Stimulated activated CD4-positive, alpha-beta T cell treated with anti-CD3 and anti-CD28 coated beads, Interleukin-12 subunit alpha, Interleukin-12 subunit beta, amount 100 ng/mL, for 48 hours (primary cell): ENCODE measurements at regions not wholly inside any gene's neighbourhood (a gene's known extent, or its start where the extent isn't known, plus 50 kb on each side); places are given as distances from the start of the nearest gene placed in this dataset.

Experiments used
- DNase-seq, 3 donors: peaks; one replicate each; pipeline ENCODE4 v3.0.0-alpha.2; 2020; ENCODE audit warnings: low read depth in 2 of 3, low spot score in 1 of 3

DNA sequence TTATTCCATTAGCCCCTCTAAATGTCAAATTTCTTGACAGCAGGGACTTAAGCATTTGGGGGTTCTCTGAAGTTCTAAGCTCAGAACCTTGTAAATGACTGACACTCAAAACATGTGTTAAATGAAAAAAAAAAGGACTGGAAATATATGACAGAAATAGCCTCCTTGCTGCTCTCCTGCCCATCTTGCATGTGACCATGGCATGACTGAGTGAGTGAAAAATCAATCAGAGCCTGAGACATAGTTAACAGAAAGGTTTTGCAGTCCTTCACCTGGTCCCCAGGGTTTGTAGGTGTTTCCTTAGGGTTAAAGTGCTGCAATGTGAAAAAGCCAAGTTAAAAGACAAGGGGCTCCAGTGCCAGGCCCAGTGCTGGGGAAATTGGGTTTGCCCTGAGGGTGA, 168.1 kb downstream of the ZBTB18 start:
- DNase-seq: no peak

- DNase-seq: no peak
Measured at GRCh38 chr1:244219802-244220201, 168.7 kb downstream of the ZBTB18 start.

- no peak for DNase-seq
Measured at GRCh38 chr1:244220410-244220809, 169.3 kb downstream of the ZBTB18 start.

DNA sequence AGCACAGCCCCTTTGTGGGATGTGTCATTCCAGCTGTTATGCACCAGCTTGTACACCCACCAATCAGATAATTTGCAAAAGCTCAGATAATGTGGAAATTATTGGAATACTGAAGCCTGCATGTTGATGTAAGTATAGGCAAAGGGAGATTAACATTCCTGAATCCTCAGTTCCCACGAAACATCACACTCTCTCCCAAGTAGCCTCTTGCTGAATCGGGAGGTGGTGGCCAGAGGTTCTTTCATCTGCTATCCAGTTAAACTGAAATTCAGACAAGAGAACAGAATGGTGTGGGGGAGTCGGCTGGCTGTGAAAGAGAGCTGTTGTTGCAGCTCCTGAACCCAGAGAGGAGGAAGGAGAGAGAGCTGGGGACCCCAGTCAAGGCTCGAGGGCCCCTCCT, 170.9 kb downstream of the ZBTB18 start:
- DNase-seq: no peak

GRCh38 chr1:244224487-244225430, 173.7 kb downstream of the ZBTB18 start:
- DNase-seq: no peak

DNA sequence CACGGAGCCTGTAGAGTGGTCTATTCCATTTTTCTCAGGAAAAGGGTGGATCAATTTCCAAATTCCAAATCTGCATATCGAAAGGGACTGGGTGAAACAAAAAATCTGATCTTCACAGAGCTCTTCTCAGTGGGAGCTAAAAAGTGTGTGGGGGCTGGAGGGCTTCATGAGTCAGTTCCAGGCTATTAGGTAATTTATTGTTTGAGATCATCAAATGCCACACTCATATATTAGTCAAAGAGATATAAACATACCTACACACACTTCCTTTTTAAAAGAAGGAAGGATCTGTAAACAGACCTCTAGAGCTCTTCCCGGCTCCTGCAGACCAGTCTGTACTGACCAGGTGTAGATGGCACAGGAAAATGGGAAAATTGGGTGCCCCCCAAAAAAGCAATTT, 175.4 kb downstream of the ZBTB18 start:
- no peak for DNase-seq

DNA sequence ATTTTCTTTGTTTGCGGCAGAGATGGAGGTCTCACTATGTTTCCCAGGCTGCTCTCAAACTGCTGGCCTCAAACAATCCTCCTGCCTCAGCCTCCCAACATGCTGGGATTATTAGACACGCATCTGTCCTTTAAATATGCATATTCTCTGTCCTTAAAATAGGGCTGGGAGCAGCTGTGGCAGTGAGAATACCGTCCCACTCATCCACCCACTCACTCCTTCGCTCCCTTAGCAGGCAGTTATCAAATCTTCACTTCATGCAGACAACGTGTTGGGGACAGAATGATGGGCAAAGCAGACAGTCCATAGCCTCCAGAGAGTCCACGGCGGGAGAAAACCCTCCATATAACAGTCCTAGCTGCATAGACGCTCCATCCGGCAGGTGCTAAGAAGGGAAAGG, 179.4 kb downstream of the ZBTB18 start:
- no peak for DNase-seq

DNA sequence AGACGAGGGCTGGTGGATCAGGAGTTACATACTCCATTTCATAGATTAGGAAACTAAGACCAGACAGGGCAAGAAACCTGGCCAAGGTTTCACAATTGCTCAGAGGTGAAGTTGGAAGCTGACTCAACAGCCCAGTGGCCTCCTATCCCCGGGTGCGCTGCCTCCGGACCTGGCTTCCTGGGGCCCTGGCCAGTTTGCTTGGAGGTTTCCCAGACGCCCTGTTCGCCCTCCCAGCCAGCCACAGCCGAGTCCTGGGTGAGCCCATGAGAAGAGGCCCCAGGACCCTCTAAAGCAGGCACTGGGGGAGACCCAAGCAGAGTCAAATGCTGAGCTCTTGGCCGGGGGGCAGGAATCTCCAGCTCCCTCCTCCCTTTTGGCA, 180.1 kb downstream of the ZBTB18 start:
- DNase-seq: no peak

- no peak for DNase-seq
Measured at GRCh38 chr1:244231572-244232315, 180.7 kb downstream of the ZBTB18 start.

DNA sequence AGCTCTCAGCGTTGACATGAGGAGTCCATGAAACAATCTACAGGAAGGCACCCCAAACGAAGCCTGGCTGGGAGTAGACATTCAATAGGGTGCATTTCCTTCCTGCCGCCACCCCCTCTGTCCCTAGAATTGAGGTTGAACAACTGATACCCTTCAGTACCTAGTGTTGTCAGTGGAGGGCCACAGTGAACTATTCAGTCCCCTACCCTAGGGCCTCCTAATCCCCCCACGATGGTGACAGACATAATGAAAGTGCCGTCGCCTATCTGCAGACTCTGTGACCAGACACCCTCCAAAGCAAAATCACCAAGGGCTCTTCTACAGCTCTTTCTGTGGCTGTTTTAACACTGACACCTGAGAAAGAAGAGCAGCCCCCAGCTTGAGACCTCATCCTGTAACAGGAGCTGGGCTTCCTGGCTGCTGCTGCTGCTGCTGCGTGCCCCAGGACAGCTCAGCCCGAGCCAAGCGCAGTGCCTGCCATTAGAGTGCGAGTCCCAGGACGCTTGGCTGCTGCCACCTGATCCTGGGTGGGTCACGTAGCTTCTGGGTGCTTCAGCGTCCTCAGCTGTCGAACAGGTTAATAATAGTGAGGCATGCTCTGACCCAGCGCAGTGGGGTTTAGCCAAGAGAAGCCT, 183.0 kb downstream of the ZBTB18 start:
- no peak for DNase-seq

DNA sequence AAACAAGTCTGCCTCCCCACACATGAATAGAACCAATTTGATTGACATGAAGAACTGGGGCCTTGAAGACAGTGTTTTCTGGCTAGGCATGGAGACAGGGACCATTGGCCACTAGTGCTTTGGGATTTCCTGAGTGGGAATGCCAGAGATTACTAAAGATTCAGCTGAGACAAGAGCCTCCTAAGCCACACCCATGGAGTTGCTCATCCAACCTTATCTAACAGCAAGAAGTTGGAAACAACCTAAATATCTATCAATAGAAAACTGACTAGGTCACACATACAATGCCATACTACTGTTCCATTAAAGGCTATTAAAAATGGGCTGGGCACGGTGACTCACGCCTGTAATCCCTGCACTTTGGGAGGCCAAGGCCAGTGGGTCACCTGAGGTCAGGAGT, 184.1 kb downstream of the ZBTB18 start:
- no peak for DNase-seq

DNA sequence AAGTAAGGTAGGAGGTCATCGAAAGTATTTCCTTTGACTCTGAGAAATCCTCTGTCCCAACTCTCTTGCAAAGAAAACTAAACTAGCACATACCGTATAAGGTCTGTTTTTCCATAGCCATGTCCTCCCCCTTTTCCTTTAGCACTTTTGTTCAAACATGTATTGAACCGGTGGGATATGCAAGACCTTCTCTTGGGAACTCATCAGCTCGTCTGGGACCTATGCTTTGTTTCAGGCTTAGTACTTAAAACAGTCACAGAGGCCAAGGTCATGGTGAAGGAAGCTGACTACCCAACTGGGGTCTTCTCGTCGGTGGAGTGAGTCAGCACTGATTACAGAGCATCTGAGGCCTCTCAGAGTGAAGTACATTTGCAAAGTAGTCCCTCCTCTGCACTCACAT, 185.0 kb downstream of the ZBTB18 start:
- DNase-seq: no peak

DNA sequence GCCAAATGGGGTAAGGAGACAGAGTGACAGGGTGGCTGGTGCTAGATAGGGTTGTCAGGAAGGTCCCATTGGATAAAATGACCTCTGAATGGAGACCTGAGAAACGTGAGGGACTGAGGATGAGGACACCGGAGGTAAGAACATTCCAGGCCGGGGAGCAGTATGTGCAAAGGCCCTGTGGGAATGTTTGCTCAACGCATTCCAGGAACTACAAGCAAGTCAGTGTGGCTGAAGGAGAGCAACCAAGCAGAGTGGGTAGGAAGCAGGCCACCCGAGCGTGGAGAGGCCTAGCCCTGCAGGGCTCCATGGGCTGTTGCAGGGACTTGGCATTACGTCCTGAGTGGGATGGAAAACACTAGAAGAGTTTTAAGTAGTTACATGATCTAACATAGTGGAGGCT, 185.6 kb downstream of the ZBTB18 start:
- DNase-seq: no peak

- no peak for DNase-seq
Measured at GRCh38 chr1:244237445-244237844, 186.4 kb downstream of the ZBTB18 start.

DNA sequence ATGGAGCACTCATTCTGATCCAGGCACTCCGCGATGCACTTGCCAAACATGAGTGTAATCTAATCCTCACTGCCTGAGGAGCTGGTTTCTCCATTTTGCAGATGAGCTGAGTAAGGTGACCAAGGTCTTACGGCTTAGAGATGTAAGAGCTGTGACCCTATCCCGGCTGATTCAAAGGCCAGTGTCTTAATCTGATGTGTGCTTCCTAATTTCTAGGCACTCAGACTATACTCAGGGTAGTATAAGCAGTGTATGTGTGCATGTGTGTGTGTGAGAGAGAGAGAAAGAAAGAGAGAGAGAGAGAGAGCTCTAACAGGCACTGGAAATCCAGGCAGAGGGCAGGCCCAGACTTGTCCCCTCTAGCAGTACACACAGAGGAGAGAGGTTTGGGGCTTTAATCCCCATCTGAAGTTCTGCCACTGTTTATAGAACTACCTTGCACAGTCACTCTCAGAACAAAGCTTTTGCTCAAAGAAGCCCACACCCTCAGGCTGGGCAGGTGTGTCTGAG, 188.2 kb downstream of the ZBTB18 start:
- no peak for DNase-seq

DNA sequence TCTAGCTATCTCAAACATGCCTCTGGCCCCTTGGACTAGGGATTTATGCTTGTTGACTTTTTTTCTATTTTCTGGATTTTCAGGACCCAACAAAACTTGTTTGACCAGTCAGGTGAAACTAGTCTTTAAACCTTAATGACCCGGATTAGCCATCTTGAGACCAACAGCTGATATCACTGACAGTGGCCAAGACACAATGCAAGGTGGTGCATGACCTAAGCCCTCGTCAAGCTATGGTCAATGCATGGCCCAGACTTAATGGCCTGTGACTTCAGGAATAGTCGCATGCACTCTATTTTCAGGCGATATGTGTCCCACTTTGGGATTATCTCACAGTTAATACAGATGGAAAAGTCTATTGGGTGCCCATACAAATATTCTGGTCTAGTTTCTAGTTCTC, 190.4 kb downstream of the ZBTB18 start:
- DNase-seq: no peak

DNA sequence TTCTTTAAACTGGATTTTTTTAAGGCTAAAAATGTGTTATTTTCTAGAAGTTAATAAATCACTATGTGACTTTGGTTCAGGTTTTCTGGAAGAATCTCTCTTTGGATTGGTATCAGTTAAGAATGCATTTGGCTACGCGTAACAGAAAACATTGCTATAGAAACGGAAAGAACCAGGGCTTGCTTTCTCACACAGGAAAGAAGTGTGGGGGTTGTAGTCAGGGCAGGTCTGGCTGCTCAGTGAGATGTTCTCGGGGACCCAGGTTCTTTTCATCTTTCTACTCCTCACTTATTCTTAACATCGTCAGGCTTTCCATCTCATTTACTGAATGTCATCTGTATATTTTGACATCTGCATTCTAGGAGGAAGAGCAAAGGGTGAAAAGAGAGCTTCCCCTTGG, 191.4 kb downstream of the ZBTB18 start:
- DNase-seq: no peak

GRCh38 chr1:244246334-244246733, 195.3 kb downstream of the ZBTB18 start:
- DNase-seq: no peak

DNA sequence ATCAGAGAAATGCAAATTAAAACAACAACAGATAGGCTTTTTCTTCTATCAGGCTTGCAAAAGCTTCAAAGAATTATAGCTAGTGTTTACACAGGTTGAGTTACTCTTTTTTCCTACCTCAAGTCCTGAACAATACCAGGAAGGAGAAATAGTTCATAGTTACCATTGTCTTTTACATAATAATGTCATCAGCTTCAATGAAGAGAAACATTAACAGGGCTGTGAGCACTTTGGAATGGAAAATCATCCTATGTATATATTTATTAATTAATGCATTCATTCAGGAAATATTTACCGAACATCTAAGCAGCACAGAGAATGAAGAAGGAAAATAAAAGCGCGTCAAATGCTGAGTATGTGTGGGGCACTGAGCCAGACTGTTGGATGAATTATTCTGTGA, 197.3 kb downstream of the ZBTB18 start:
- no peak for DNase-seq

- DNase-seq: no peak
Measured at GRCh38 chr1:244252211-244252610, 199.5 kb downstream of the ADSS2 start.

DNA sequence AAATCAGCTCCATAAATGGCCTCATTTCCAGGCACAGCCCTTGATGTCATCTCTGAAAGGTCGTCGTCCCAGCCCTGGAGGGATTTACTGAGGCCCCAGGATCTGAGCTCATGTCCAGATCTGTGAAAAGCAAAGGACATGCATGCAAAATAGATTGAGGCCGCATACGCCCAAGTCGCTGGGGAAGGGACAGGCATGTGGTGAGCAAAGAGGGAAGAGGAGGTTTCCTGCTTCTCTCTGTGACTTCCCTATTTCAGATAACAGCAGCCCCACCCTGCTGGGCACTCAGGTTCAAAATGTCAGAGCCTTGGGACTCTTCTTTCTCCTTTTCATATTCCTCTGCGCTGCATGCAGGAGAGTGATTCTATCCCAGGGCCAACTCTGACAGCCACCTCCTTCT, 197.2 kb downstream of the ADSS2 start:
- no peak for DNase-seq
